K562 (cell line): ENCODE measurements at regions not wholly inside any gene's neighbourhood (a gene's known extent, or its start where the extent isn't known, plus 50 kb on each side); places are given as distances from the start of the nearest gene placed in this dataset.

Source experiments
- ATAC-seq: fragments of 200-7000 bp; cut with Tn5 transposase; 3 replicates; pipeline ENCODE4 v1.9.1; 2020; ENCODE audit warnings: moderate library complexity
- BruUV-seq: library from RNA; stranded (reverse); fragments of 400-500 nt; replicated peaks from 2 replicates; lab custom pipeline; 2021; lab: Mats Ljungman, UMichigan
- CTCF ChIA-PET: fragments of 300-600 bp; formaldehyde crosslinking; extraction: SDS; loops from one replicate; lab custom pipeline; 2021; ENCODE audit warnings: low intra/inter-chr PET ratio; lab: Yijun Ruan, JAX
- POLR2A ChIA-PET: fragments of 300-600, 350-650 bp; sonication (Branson Sonifier 250); formaldehyde crosslinking; extraction: SDS; loops from one replicate; lab custom pipeline; 2021; ENCODE audit warnings: antibody characterized with exemption, inconsistent platforms; lab: Yijun Ruan, JAX
- DNase-seq, 4 experiments: peaks; one replicate each; pipeline versions ENCODE4 v3.0.0 to v3.0.0-alpha.2; 2011 to 2018; ENCODE audit warnings: low spot score in 3 of 4, mixed read lengths in 3 of 4; ENCODE audit errors: extremely low read depth in 1 of 4
- FAIRE-seq: peaks from 2 replicates; lab custom pipeline; 2011; peaks lifted over from hg19 to GRCh38; lab: Jason Lieb, UNC
- H2AFZ ChIP-seq: 2 replicates; pipeline ENCODE4 v1.6.0; 2011; ENCODE audit warnings: low read depth, low read length, control low read depth, inconsistent platforms
- H3K27ac ChIP-seq: fragments of 200-600 bp; 3 replicates; pipeline ENCODE4 v1.8.0; 2011; ENCODE audit warnings: low read depth, mild to moderate bottlenecking, control low read depth, inconsistent platforms, low read length, moderate library complexity, mixed read lengths; ENCODE audit errors: extremely low read depth
- H3K27me3 ChIP-seq, 2 experiments: fragments of 300-600 bp in 1 of 2; 2 replicates in 1 of 2; 3 replicates in 1 of 2; pipeline versions ENCODE4 v1.6.0 to v1.8.0; 2011; ENCODE audit warnings: inconsistent platforms in 2 of 2, low read length in 2 of 2, mild to moderate bottlenecking in 1 of 2, mixed read lengths in 1 of 2, moderate library complexity in 1 of 2; ENCODE audit not compliant: control insufficient read depth in 2 of 2, insufficient read depth in 2 of 2
- H3K36me3 ChIP-seq: fragments of 300-600 bp; 3 replicates; pipeline ENCODE4 v1.8.0; 2011; ENCODE audit warnings: mild to moderate bottlenecking, low read length, inconsistent platforms; ENCODE audit not compliant: control insufficient read depth, insufficient read depth
- H3K4me1 ChIP-seq, 2 experiments: fragments of 200-600 bp in 1 of 2; replicated peaks in 1 of 2; 2 replicates in 1 of 2; 3 replicates in 1 of 2; pipeline versions ENCODE4 v1.5.1 to v1.8.0; 2011; ENCODE audit warnings: inconsistent platforms in 2 of 2, low read length in 2 of 2, mild to moderate bottlenecking in 1 of 2, mixed read lengths in 1 of 2, moderate library complexity in 1 of 2; ENCODE audit not compliant: control insufficient read depth in 2 of 2, insufficient read depth in 2 of 2
- H3K4me2 ChIP-seq: 2 replicates; pipeline ENCODE4 v1.6.1; 2011; ENCODE audit warnings: low read length, control low read depth, inconsistent platforms, mixed read lengths; ENCODE audit not compliant: insufficient read depth
- H3K4me3 ChIP-seq: fragments of 200-600 bp; sonication (generic), shearing (Covaris generic); 2 replicates; pipeline ENCODE4 v1.5.1; 2016; ENCODE audit warnings: control low read depth, inconsistent platforms
- H3K79me2 ChIP-seq: fragments of 200-600 bp; 3 replicates; pipeline ENCODE4 v1.8.0; 2011; ENCODE audit warnings: low read length, inconsistent platforms; ENCODE audit not compliant: control insufficient read depth, insufficient read depth
- H3K9ac ChIP-seq, 2 experiments: 2 replicates each; pipeline versions ENCODE4 v1.6.0 to v1.6.1; 2011; ENCODE audit warnings: low read depth in 2 of 2, low read length in 2 of 2, control low read depth in 1 of 2, inconsistent platforms in 1 of 2, mild to moderate bottlenecking in 1 of 2, mixed read lengths in 1 of 2; ENCODE audit not compliant: insufficient read depth in 1 of 2
- H3K9me1 ChIP-seq: one replicate; pipeline ENCODE4 v1.6.0; 2011; ENCODE audit warnings: inconsistent platforms, mild to moderate bottlenecking, low read length, moderate library complexity; ENCODE audit not compliant: control insufficient read depth, insufficient read depth
- H3K9me3 ChIP-seq: replicated peaks from 2 replicates; pipeline ENCODE4 v1.5.1; 2011; ENCODE audit warnings: low read depth, low read length, inconsistent platforms; ENCODE audit not compliant: control insufficient read depth, insufficient read depth
- H4K20me1 ChIP-seq: replicated peaks from 2 replicates; pipeline ENCODE4 v1.6.1; 2011; ENCODE audit warnings: low read length, inconsistent platforms, mixed read lengths; ENCODE audit not compliant: control insufficient read depth, insufficient read depth
- CSDE1 ChIP-seq, 2 experiments: fragments of 450-650 bp; IDR thresholded peaks; 2 replicates each; pipeline ENCODE4 v1.6.1; 2016; ENCODE audit warnings: mild to moderate bottlenecking in 1 of 2
- EHMT2 ChIP-seq: fragments of 450-650 bp; IDR thresholded peaks from 2 replicates; pipeline ENCODE4 v1.6.1; 2018; ENCODE audit warnings: antibody characterized with exemption
- ETV6 ChIP-seq, 3 experiments: fragments of 150-350 bp in 1 of 3; sonication (generic) in 1 of 3; formaldehyde crosslinking in 1 of 3; IDR thresholded peaks; 2 replicates each; pipeline versions ENCODE4 v1.6.1 to v1.8.0; 2014 to 2022; ENCODE audit warnings: borderline replicate concordance in 2 of 3, low read depth in 2 of 3, antibody characterized with exemption in 1 of 3, low read length in 1 of 3, mild to moderate bottlenecking in 1 of 3, missing genetic modification reagents in 1 of 3
- FIP1L1 ChIP-seq: fragments of 200-400 bp; formaldehyde crosslinking; IDR thresholded peaks from 2 replicates; pipeline ENCODE4 v1.6.1; 2018; ENCODE audit warnings: mild to moderate bottlenecking, low read depth, low read length; ENCODE audit not compliant: poor library complexity, severe bottlenecking
- SMAD3 ChIP-seq: fragments of 450-650 bp; formaldehyde crosslinking; conservative IDR thresholded peaks from 2 replicates; pipeline ENCODE4 v1.4.0; 2020; ENCODE audit warnings: mild to moderate bottlenecking
- TAF1 ChIP-seq: IDR thresholded peaks from 2 replicates; pipeline ENCODE4 v1.6.1; 2011; ENCODE audit warnings: mild to moderate bottlenecking, low read length, moderate library complexity; ENCODE audit not compliant: insufficient read depth, control insufficient read depth, severe bottlenecking; ENCODE audit errors: extremely low read depth
- TAF15 ChIP-seq: fragments of 200-400 bp; formaldehyde crosslinking; IDR thresholded peaks from 2 replicates; pipeline ENCODE4 v1.6.1; 2017; ENCODE audit warnings: mild to moderate bottlenecking, low read depth, low read length, moderate library complexity
- XRCC4 ChIP-seq: IDR thresholded peaks from one replicate; pipeline ENCODE4 v1.6.1; 2011; ENCODE audit not compliant: insufficient read depth, insufficient read length; ENCODE audit errors: extremely low read depth
- ZC3H4 ChIP-seq: sonication (generic); formaldehyde crosslinking; IDR thresholded peaks from 2 replicates; pipeline ENCODE4 v1.9.0; 2021; ENCODE audit warnings: missing genetic modification reagents, borderline replicate concordance
- ZMIZ1 ChIP-seq, 2 experiments: fragments of 150-350 bp in 1 of 2; IDR thresholded peaks; 2 replicates each; pipeline ENCODE4 v1.6.1; 2012 to 2016; ENCODE audit warnings: low read depth in 2 of 2, low read length in 2 of 2, mild to moderate bottlenecking in 1 of 2, moderate library complexity in 1 of 2
- ZSCAN32 ChIP-seq: fragments of 450-650 bp; formaldehyde crosslinking; IDR thresholded peaks from 2 replicates; pipeline ENCODE4 v1.4.0; 2020; ENCODE audit warnings: mild to moderate bottlenecking, moderate library complexity
- ZZZ3 ChIP-seq: fragments of 450-650 bp; IDR thresholded peaks from 2 replicates; pipeline ENCODE4 v1.6.1; 2016; ENCODE audit warnings: antibody characterized with exemption, mild to moderate bottlenecking, moderate library complexity
- WGBS: fragments of 100-300 bp; shearing (Covaris generic); methylation state at CpG from one replicate; pipeline ENCODE4 v1.1.6; 2016; ENCODE audit warnings: low coverage, mixed read lengths; ENCODE audit not compliant: insufficient coverage; ENCODE audit errors: missing lambda C conversion rate; 5-methylcytosine and 5-hydroxymethylcytosine counted together
- in situ Hi-C: fragments of 300-500 bp; cut with MboI; formaldehyde crosslinking; loops from 4 replicates; pipeline ENCODE4 v1.15.0; 2018; ENCODE audit warnings: inconsistent platforms, mixed read lengths
- intact Hi-C: fragments of 100-400 bp; cut with micrococcal nuclease; formaldehyde crosslinking; loops from 2 replicates; pipeline ENCODE4 v1.14.2; 2022
- TF ChIP-seq, protein P1 (sequence below): fragments of 250-450 bp; sonication (Bioruptor Pico); IDR thresholded peaks from 2 replicates; pipeline ENCODE4 v1.5.0; 2020; ENCODE audit warnings: mild to moderate bottlenecking, borderline replicate concordance
- TF ChIP-seq, protein P2 (sequence below): IDR thresholded peaks from 3 replicates; pipeline ENCODE4 v1.6.1; 2011; ENCODE audit warnings: borderline replicate concordance, mild to moderate bottlenecking; ENCODE audit not compliant: insufficient read length, insufficient read depth

GRCh38 chr7:88358526-88358838 is 51.8 kb upstream of the STEAP4 start:
- Histone ChIP-seq H4K20me1 (no peaks in the 10 kb centered on the region), H3K4me1 (no peaks in the 10 kb centered on the region), H3K4me3 (no peak overlapping the region), H3K79me2 (no peaks in the 10 kb centered on the region), H3K4me2 (no peak overlapping the region), H3K9me1 (no peaks in the 10 kb centered on the region), H2AFZ (no peak overlapping the region), H3K36me3 (no peaks in the 10 kb centered on the region), H3K9me3 (no peaks in the 10 kb centered on the region), H3K27me3 (no peaks in the 10 kb centered on the region), H3K27ac (no peak overlapping the region), H3K9ac (no peak overlapping the region)
- no TSS peak for BruUV-seq
- in situ Hi-C loops (no loop called here), intact Hi-C loops (no loop called here)
- ChIA-PET CTCF (no interaction called here), POLR2A (no interaction called here)
- DNase-seq (no peak), ATAC-seq (no peak), FAIRE-seq (no peak)
- 7% methylated on average over 2 of the region's 2 CpGs for WGBS
- TF ChIP-seq TAF1 (no peak), CSDE1 (IDR thresholded peaks at IDR 0.05) (no peak), XRCC4 (no peak), EHMT2 (no peak), ETV6 (IDR thresholded peaks at IDR 0.05; ENCODE audit: borderline replicate concordance in 1 of 2, low read depth in 2 of 2, low read length in 1 of 2) (no peak), ETV6 (CRISPR knock-in tag; IDR thresholded peaks at IDR 0.05; ENCODE audit: borderline replicate concordance) (no peak), ZSCAN32 (CRISPR knock-in tag) (no peak), SMAD3 (CRISPR knock-in tag) (no peak), ZMIZ1 (IDR thresholded peaks at IDR 0.05; ENCODE audit: low read depth in 2 of 2, low read length in 2 of 2) (no peak), ZC3H4 (CRISPR knock-in tag) (no peak), ZZZ3 (no peak), FIP1L1 (no peak), TAF15 (no peak)
- TF ChIP-seq, protein P1, sequence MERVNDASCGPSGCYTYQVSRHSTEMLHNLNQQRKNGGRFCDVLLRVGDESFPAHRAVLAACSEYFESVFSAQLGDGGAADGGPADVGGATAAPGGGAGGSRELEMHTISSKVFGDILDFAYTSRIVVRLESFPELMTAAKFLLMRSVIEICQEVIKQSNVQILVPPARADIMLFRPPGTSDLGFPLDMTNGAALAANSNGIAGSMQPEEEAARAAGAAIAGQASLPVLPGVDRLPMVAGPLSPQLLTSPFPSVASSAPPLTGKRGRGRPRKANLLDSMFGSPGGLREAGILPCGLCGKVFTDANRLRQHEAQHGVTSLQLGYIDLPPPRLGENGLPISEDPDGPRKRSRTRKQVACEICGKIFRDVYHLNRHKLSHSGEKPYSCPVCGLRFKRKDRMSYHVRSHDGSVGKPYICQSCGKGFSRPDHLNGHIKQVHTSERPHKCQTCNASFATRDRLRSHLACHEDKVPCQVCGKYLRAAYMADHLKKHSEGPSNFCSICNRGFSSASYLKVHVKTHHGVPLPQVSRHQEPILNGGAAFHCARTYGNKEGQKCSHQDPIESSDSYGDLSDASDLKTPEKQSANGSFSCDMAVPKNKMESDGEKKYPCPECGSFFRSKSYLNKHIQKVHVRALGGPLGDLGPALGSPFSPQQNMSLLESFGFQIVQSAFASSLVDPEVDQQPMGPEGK: no peak
- TF ChIP-seq, protein P2, sequence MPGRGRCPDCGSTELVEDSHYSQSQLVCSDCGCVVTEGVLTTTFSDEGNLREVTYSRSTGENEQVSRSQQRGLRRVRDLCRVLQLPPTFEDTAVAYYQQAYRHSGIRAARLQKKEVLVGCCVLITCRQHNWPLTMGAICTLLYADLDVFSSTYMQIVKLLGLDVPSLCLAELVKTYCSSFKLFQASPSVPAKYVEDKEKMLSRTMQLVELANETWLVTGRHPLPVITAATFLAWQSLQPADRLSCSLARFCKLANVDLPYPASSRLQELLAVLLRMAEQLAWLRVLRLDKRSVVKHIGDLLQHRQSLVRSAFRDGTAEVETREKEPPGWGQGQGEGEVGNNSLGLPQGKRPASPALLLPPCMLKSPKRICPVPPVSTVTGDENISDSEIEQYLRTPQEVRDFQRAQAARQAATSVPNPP: no peak
